GM12865 (cell line): ENCODE measurements at regions not wholly inside any gene's neighbourhood (a gene's known extent, or its start where the extent isn't known, plus 50 kb on each side); places are given as distances from the start of the nearest gene placed in this dataset.

Experiments
- DNase-seq: peaks from one replicate; pipeline ENCODE4 v3.0.0; 2010; ENCODE audit warnings: low read depth
- H3K4me3 ChIP-seq: 2 replicates; pipeline ENCODE4 v1.5.1; 2011; ENCODE audit warnings: mild to moderate bottlenecking, low read depth, low read length, control low read depth
- TF ChIP-seq, protein P1 (sequence below): IDR thresholded peaks from 2 replicates; pipeline ENCODE4 v1.5.1; 2011; ENCODE audit warnings: low read length, control low read depth, low read depth, inconsistent platforms; ENCODE audit not compliant: insufficient read depth; ENCODE audit errors: missing control alignments

DNA sequence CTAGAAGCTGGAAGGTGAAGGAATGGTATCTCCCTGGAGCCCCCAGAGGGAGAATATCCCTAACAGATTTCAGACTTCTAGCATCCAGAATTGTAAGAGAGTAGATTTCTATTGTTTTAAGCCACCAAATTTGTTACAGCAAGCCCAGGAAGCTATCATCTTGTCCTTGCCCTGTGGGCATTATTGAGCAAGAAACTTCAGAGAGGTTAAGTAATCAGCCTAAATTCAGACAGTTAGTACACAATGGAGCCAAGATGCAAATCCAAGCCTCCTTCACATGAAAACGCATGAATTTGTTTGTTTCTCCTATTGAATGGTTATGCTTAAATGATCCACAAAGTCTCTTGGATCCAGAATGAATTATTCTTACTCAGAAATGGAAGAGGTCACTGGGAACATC lies 55.2 kb upstream of the TRIB2 start:
- no peak for DNase-seq
- TF ChIP-seq, protein P1, sequence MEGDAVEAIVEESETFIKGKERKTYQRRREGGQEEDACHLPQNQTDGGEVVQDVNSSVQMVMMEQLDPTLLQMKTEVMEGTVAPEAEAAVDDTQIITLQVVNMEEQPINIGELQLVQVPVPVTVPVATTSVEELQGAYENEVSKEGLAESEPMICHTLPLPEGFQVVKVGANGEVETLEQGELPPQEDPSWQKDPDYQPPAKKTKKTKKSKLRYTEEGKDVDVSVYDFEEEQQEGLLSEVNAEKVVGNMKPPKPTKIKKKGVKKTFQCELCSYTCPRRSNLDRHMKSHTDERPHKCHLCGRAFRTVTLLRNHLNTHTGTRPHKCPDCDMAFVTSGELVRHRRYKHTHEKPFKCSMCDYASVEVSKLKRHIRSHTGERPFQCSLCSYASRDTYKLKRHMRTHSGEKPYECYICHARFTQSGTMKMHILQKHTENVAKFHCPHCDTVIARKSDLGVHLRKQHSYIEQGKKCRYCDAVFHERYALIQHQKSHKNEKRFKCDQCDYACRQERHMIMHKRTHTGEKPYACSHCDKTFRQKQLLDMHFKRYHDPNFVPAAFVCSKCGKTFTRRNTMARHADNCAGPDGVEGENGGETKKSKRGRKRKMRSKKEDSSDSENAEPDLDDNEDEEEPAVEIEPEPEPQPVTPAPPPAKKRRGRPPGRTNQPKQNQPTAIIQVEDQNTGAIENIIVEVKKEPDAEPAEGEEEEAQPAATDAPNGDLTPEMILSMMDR = no peak
- no peak overlapping the region for H3K4me3 ChIP-seq

DNA sequence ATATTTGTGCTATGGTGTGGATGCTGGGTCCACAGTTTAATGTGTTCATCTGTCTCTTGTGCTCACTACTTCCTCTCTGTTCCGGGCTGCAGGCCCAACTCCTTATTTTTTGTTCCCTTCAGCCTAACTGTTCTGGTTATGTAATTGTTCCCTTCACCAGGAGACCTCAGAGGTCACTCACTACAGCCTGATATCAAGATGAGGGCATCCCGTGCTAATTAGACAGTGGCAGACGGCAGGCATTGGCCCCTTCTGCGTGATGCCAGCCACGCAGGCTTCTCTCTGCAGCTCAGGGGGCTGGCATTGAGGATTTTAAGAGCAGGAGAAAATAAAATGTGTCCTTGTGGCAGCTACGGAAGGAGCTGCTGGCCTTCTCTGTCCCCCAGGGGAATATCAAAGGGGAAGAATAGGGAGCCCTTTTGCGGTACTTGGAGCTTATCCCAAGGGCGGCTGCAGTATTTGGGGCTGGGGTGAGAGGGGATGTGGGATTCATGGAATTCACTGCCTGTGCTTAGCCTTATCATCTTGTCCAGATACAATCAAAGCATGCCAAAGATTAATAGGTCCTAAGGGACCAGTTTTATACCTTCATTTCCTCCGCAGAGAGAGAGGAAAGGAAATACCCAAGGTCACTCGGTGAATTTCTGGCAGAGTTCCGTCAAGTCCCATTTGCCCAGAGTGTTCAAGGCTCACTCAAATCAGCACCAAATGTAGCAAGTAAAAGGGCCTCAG lies 53.3 kb upstream of the TRIB2 start:
- TF ChIP-seq, protein P1 = no peak

DNA sequence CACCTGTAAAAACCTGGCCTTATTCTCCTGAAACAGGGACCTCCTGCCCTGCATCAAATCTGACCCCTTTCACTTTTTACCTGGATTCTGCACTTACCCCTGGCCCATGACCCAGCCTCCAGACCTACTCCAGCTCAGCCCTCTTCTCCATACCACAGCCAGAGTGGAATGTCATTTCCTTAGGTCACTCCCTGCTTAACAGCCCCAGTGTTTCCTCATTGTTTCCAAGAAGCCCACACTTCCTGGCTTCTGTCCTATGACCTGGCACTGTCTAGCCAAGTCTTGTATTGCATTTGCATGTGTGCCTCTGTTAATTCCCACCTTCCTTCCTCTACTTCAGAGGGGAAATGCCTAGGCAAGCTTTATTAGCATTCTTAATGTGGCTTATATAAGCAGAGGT lies 51.4 kb upstream of the TRIB2 start:
- no peak overlapping the region for H3K4me3 ChIP-seq
- TF ChIP-seq, protein P1 = no peak
- DNase-seq = no peak

More for the DNA sequence above, 53.3 kb upstream of the TRIB2 start:
- no peak overlapping the region for H3K4me3 ChIP-seq
- no peak for DNase-seq

DNA sequence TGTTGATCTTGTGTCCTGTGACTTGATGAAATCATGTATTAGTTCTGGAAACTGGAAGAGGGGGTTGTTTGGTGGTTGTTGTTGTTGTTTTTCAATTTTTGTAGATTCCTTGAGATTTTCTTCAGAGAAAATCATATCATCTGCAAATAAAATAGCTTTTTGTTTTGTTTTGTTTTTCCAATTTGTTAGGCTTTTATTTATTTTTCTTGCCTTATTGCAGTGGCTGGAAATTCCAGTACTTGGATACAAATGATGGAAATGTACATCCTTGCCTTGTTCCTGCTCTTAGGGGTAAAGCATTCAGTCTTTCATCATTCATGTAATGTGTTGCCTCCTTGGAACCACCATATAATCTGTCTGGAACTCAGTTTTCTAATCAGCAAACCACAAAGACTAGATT lies 50.3 kb upstream of the TRIB2 start:
- no peak overlapping the region for H3K4me3 ChIP-seq
- TF ChIP-seq, protein P1 = no peak
- no peak for DNase-seq
